AG04449 (cell line): ENCODE measurements at regions not wholly inside any gene's neighbourhood (a gene's known extent, or its start where the extent isn't known, plus 50 kb on each side); places are given as distances from the start of the nearest gene placed in this dataset.

Source experiments
- CTCF ChIA-PET: fragments of 350-600 bp; formaldehyde crosslinking; extraction: SDS; loops from one replicate; lab custom pipeline; 2021; ENCODE audit warnings: antibody characterized with exemption; lab: Yijun Ruan, JAX
- POLR2A ChIA-PET: fragments of 400-600, 350-600 bp; formaldehyde crosslinking; extraction: SDS; loops from one replicate; lab custom pipeline; 2020; ENCODE audit warnings: antibody characterized with exemption, inconsistent platforms; lab: Yijun Ruan, JAX
- DNase-seq: peaks from one replicate; pipeline ENCODE4 v3.0.0-alpha.2; 2010; ENCODE audit warnings: low read depth, low spot score
- H3K4me3 ChIP-seq: 2 replicates; pipeline ENCODE4 v1.5.1; 2011; ENCODE audit warnings: low read depth, mild to moderate bottlenecking, control low read depth, low read length
- CTCF ChIP-seq: IDR thresholded peaks from one replicate; pipeline ENCODE4 v1.5.1; 2011; ENCODE audit warnings: mild to moderate bottlenecking, moderate library complexity, low read length, control low read depth, inconsistent platforms; ENCODE audit not compliant: insufficient read depth; ENCODE audit errors: missing control alignments

DNA sequence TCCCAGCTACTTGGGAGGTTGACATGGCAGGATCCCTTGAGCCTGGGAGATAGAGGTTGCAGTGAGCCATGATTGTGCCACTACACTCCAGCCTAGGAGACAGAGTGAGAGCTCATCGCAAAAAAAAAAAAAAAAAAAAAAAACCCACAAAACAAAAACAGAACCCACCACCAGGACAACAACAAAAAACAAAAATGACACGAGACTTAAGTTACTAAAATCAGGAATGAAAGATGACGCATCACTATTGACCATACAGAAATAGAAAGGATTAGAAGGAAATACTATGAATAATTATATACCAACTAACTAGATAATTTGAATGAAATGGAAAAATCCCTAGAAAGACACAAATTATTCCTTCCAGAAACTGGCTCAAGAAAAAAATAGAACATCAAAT, 432.4 kb upstream of the PMFBP1 start:
- no peak for TF ChIP-seq CTCF
- no peak for DNase-seq
- CTCF ChIA-PET = interaction anchor here (0.9 kb wide), 1 partner anchor 11 kb away, joined by 3 read pairs; no protein-coding TSS in a partner anchor
- H3K4me3 ChIP-seq = no peak overlapping the region
- POLR2A ChIA-PET = no interaction called here

- no peak for DNase-seq
- H3K4me3 ChIP-seq = no peak overlapping the region
- ChIA-PET CTCF (interaction anchor here (0.8 kb wide), 1 partner anchor 14 kb away, joined by 4 read pairs; no protein-coding TSS in a partner anchor), POLR2A (no interaction called here)
- TF ChIP-seq CTCF = no peak
Measured at GRCh38 chr16:72602499-72602898, 430.5 kb upstream of the PMFBP1 start.

- POLR2A ChIA-PET = no interaction called here
- CTCF ChIA-PET = no interaction called here
- H3K4me3 ChIP-seq = no peak overlapping the region
- no peak for DNase-seq
- no peak for TF ChIP-seq CTCF
Measured at GRCh38 chr16:72598696-72599095, 426.7 kb upstream of the PMFBP1 start.

DNA sequence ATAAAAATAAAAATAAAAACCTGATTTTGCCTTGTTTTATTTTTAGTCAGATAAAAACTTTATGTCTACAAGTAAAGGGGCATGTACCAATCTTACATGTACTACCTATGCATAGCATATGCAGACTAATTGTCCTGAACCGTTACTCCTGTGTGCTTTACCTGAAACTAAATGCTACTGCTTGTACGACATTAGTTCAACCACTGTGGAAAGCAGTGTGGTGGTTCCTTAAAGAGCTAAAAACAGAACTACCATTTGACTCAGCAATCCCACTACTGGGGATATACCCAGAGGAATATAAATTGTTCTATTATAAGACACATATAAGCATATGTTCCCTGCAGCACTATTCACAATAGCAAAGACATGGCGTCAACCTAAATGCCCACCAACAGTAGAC, 426.0 kb upstream of the PMFBP1 start:
- ChIA-PET POLR2A (no interaction called here), CTCF (no interaction called here)
- H3K4me3 ChIP-seq = no peak overlapping the region
- TF ChIP-seq CTCF = no peak
- no peak for DNase-seq

DNA sequence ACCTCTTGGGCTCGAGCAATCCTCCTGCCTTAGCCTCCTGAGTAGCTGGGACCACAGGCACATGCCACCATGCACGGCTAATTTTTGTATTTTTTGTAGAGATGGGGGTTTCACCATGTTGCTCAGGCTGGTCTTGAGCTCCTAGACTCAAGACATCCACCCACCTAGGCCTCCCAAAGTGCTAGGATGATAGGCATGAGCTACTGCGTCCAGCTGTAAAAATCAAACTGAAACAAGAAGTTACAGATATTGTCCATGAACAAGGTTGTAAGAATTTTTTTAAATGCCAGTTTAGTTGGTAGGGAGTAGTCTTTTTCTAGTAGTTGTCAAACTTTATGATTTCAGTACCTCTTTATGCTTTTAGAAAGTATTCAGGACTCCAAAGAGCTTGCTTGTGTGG, 424.4 kb upstream of the PMFBP1 start:
- TF ChIP-seq CTCF = no peak
- ChIA-PET POLR2A (no interaction called here), CTCF (interaction anchor here (1.3 kb wide), 1 partner anchor 236 kb away, joined by 3 read pairs; no protein-coding TSS in a partner anchor)
- H3K4me3 ChIP-seq = no peak overlapping the region
- DNase-seq = no peak

GRCh38 chr16:72590151-72590937, 418.4 kb upstream of the PMFBP1 start:
- TF ChIP-seq CTCF = no peak
- CTCF ChIA-PET = interaction anchor here (1.0 to 1.6 kb wide), 2 partner anchors 17 to 23 kb away, joined by 3 read pairs; no protein-coding TSS in a partner anchor
- no peak overlapping the region for H3K4me3 ChIP-seq
- DNase-seq = peak; percentile 41
- POLR2A ChIA-PET = interaction anchor here (0.5 kb wide), 1 partner anchor 106 kb away, joined by 3 read pairs; no protein-coding TSS in a partner anchor
